ENCODE measurements at regions not wholly inside any gene's neighbourhood (a gene's known extent, or its start where the extent isn't known, plus 50 kb on each side); places are given as distances from the start of the nearest gene placed in this dataset.

DNA sequence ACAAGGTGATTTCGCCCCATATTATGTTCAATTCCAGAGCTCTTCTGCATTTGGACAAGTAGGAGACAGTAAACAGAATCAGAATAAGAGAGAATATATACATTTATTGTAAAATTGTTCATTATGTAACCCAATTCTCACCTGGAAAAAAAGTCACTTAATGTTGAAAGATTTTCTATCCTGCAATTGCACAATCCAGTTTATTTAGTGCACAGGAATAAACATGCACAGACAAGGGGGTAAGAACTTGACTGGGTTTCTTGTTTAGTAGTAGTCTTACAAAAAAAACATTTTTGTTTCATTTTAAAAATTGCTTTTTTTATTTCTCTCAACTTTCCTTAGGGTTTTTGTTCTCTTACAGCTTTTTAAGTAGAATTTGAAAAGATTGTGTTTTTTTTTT lies 126.6 kb downstream of the SAMD9 start:
- no peak for DNase-seq
- intact Hi-C loops (cut with micrococcal nuclease) = no loop called here

DNA sequence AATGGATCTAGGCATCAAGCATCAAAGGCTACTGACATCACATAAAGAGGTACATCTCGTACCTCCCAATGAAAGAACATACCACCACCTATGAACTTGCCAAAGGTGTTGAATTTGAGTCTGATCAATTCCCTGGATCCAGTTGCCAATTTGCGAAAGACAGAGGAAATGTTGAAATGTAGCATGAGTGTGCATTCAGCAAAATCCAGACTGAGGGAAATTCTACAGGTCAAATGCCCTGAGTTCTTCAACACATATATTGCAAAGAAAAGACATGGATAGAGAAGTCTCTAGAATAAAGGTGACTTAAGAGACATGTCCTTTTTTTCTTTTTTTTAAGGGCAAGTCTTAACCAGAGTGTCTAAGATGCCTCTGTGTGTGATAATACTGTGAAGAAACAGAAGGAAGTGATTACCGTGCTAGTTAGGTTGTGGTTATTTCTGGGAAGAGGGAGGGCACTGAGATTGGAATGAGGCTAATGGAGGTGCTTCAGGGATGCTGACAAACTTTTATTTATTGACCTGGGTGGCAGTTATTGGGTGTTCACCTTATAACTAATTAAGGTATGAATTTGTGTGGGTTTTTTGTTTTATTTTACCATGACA lies 128.7 kb downstream of the SAMD9 start:
- Mint-ChIP-seq H3K36me3 (no peaks in the 10 kb centered on the region), H3K27ac (no peak overlapping the region), H3K4me1 (peaks cover 4% of the 10 kb centered on the region), H3K4me3 (no peak overlapping the region), H3K9me3 (peaks cover 0 to 9% (median under 1%) of the 10 kb centered on the region in 7 donors), H3K27me3 (ENCODE audit: low read depth in 3 of 3) (no peaks in the 10 kb centered on the region)
- Histone ChIP-seq H3K27me3 (ENCODE audit: control insufficient read depth in 2 of 2, insufficient read depth in 2 of 2, low read length in 2 of 2) (no peaks in the 10 kb centered on the region), H3K4me2 (replicated peaks; ENCODE audit: extremely low read depth, low read length, poor library complexity, severe bottlenecking) (no peak overlapping the region), H4K20me1 (ENCODE audit: insufficient read depth, low read length) (no peaks in the 10 kb centered on the region), H3K79me2 (ENCODE audit: insufficient read depth, low read length) (no peaks in the 10 kb centered on the region), H3K36me3 (replicated peaks in 1 of 2; ENCODE audit: control insufficient read depth in 1 of 2, insufficient read depth in 2 of 2, low read length in 2 of 2) (no peaks in the 10 kb centered on the region), H3K9ac (ENCODE audit: insufficient read depth, low read length, poor library complexity, severe bottlenecking) (no peak overlapping the region), H3K4me1 (ENCODE audit: control insufficient read depth in 1 of 2, insufficient read depth in 2 of 2, low read length in 2 of 2) (no peaks in the 10 kb centered on the region), H3K27ac (ENCODE audit: low read depth in 1 of 2, low read length in 2 of 2) (no peak overlapping the region), H3K9me3 (replicated peaks in 1 of 2; ENCODE audit: control insufficient read depth in 1 of 2, insufficient read depth in 1 of 2, low read length in 2 of 2) (no peaks in the 10 kb centered on the region), H2AFZ (ENCODE audit: insufficient read depth, low read depth, low read length, poor library complexity, severe bottlenecking) (no peak overlapping the region), H3K4me3 (replicated peaks in 1 of 3; ENCODE audit: low read depth in 2 of 3, low read length in 3 of 3) (no peak overlapping the region)
- WGBS (ENCODE audit: insufficient coverage) = no CpG with 5 or more reads among the region's 3 CpGs
- intact Hi-C loops (cut with micrococcal nuclease) = no loop called here
- TF ChIP-seq, protein P1, sequence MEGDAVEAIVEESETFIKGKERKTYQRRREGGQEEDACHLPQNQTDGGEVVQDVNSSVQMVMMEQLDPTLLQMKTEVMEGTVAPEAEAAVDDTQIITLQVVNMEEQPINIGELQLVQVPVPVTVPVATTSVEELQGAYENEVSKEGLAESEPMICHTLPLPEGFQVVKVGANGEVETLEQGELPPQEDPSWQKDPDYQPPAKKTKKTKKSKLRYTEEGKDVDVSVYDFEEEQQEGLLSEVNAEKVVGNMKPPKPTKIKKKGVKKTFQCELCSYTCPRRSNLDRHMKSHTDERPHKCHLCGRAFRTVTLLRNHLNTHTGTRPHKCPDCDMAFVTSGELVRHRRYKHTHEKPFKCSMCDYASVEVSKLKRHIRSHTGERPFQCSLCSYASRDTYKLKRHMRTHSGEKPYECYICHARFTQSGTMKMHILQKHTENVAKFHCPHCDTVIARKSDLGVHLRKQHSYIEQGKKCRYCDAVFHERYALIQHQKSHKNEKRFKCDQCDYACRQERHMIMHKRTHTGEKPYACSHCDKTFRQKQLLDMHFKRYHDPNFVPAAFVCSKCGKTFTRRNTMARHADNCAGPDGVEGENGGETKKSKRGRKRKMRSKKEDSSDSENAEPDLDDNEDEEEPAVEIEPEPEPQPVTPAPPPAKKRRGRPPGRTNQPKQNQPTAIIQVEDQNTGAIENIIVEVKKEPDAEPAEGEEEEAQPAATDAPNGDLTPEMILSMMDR (IDR thresholded peaks at IDR 0.05) = no peak
- DNase-seq = no peak

More for the DNA sequence above, 126.6 kb downstream of the SAMD9 start:
- Histone ChIP-seq H3K4me3 (replicated peaks in 1 of 3; ENCODE audit: low read depth in 2 of 3, low read length in 3 of 3) (no peak overlapping the region), H3K36me3 (replicated peaks in 1 of 2; ENCODE audit: control insufficient read depth in 1 of 2, insufficient read depth in 2 of 2, low read length in 2 of 2) (no peaks in the 10 kb centered on the region), H3K27me3 (ENCODE audit: control insufficient read depth in 2 of 2, insufficient read depth in 2 of 2, low read length in 2 of 2) (no peaks in the 10 kb centered on the region), H3K79me2 (ENCODE audit: insufficient read depth, low read length) (no peaks in the 10 kb centered on the region), H4K20me1 (ENCODE audit: insufficient read depth, low read length) (no peaks in the 10 kb centered on the region), H3K4me2 (replicated peaks; ENCODE audit: extremely low read depth, low read length, poor library complexity, severe bottlenecking) (no peak overlapping the region), H2AFZ (ENCODE audit: insufficient read depth, low read depth, low read length, poor library complexity, severe bottlenecking) (no peak overlapping the region), H3K9ac (ENCODE audit: insufficient read depth, low read length, poor library complexity, severe bottlenecking) (no peak overlapping the region), H3K9me3 (replicated peaks in 1 of 2; ENCODE audit: control insufficient read depth in 1 of 2, insufficient read depth in 1 of 2, low read length in 2 of 2) (no peaks in the 10 kb centered on the region), H3K4me1 (ENCODE audit: control insufficient read depth in 1 of 2, insufficient read depth in 2 of 2, low read length in 2 of 2) (no peaks in the 10 kb centered on the region), H3K27ac (ENCODE audit: low read depth in 1 of 2, low read length in 2 of 2) (no peak overlapping the region)
- H3K27ac Mint-ChIP-seq = no peak overlapping the region
- H3K36me3 Mint-ChIP-seq = no peaks in the 10 kb centered on the region
- peaks cover 5% of the 10 kb centered on the region for H3K4me1 Mint-ChIP-seq
- H3K4me3 Mint-ChIP-seq = no peak overlapping the region
- H3K27me3 Mint-ChIP-seq (ENCODE audit: low read depth in 3 of 3) = no peaks in the 10 kb centered on the region
- TF ChIP-seq, protein P1 (IDR thresholded peaks at IDR 0.05) = no peak
- no peaks in the 10 kb centered on the region for H3K9me3 Mint-ChIP-seq
- no CpG with 5 or more reads among the region's 1 CpG for WGBS (ENCODE audit: insufficient coverage)

Measured in CD14-positive monocyte (primary cell).